IMR-90 (cell line): ENCODE measurements at regions not wholly inside any gene's neighbourhood (a gene's known extent, or its start where the extent isn't known, plus 50 kb on each side); places are given as distances from the start of the nearest gene placed in this dataset.

Experiments used
- MXI1 ChIP-seq: IDR thresholded peaks from 2 replicates; pipeline ENCODE4 v1.6.1; 2012; ENCODE audit warnings: low read depth, mild to moderate bottlenecking, low read length, moderate library complexity, borderline replicate concordance
- POLR2A ChIP-seq: IDR thresholded peaks from 2 replicates; pipeline ENCODE4 v1.6.1; 2012; ENCODE audit warnings: mild to moderate bottlenecking, low read depth, low read length
- RAD21 ChIP-seq: IDR thresholded peaks from 2 replicates; pipeline ENCODE4 v1.6.1; 2012; ENCODE audit warnings: low read length, improper control_type of control experiment
- RFX5 ChIP-seq: IDR thresholded peaks from 2 replicates; pipeline ENCODE4 v1.8.0; 2012; ENCODE audit warnings: low read depth, mild to moderate bottlenecking, low read length, moderate library complexity
- TF ChIP-seq, protein P1 (sequence below): conservative IDR thresholded peaks from 2 replicates; pipeline ENCODE4 v1.5.1; 2012; ENCODE audit warnings: mild to moderate bottlenecking, low read depth, low read length, improper control_type of control experiment

DNA sequence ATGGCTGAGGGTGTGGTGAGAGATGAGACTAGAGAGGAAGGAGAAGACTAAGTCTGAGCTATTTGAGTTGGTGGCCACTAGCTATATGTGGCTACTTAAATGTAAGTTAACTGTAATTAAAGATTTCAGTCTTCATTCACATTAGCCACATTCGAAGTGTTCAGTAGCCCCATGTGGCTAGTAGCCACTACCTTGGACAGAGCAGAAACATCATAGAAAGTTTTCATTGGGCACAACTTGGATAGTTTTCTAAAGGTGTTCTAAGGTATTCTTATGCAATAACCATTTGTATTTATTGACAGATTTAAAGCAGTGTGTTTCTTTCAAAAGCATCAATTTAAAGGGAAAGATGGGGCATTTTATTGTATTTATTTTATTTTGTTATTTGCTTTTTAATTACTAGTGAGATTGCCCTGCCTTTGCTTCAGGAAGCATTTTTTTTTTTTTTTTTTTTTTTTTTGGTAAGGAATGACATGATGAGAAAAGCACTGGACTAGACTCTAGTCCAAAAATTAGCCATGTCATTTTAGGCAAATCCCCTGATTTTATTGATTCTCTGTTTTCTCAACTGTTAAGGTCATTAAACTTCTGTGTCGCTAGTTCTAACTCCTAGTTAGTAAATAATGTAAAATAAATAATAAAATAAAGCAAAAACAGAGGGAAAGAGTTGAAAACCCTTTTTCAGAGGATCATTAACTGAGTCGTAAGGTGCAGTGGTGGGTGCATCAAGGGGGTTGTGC is 153.0 kb upstream of the ROBO2 start:
- TF ChIP-seq, protein P1, sequence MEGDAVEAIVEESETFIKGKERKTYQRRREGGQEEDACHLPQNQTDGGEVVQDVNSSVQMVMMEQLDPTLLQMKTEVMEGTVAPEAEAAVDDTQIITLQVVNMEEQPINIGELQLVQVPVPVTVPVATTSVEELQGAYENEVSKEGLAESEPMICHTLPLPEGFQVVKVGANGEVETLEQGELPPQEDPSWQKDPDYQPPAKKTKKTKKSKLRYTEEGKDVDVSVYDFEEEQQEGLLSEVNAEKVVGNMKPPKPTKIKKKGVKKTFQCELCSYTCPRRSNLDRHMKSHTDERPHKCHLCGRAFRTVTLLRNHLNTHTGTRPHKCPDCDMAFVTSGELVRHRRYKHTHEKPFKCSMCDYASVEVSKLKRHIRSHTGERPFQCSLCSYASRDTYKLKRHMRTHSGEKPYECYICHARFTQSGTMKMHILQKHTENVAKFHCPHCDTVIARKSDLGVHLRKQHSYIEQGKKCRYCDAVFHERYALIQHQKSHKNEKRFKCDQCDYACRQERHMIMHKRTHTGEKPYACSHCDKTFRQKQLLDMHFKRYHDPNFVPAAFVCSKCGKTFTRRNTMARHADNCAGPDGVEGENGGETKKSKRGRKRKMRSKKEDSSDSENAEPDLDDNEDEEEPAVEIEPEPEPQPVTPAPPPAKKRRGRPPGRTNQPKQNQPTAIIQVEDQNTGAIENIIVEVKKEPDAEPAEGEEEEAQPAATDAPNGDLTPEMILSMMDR, result no peak
- TF ChIP-seq POLR2A, result no peak
- no peak for TF ChIP-seq RAD21
- TF ChIP-seq RFX5, result no peak
- no peak for TF ChIP-seq MXI1
